Caki2 (cell line): ENCODE measurements at regions not wholly inside any gene's neighbourhood (a gene's known extent, or its start where the extent isn't known, plus 50 kb on each side); places are given as distances from the start of the nearest gene placed in this dataset.
A peak's percentile ranks its signal among the peaks of the same experiment; 100 is the strongest.
"Not testable (repeated sequence)": the region's sequence is repeated elsewhere in the genome, so short reads cannot be mapped to it uniquely, and the experiment has no call there.

ENCODE experiments used
- DNase-seq: peaks from one replicate; pipeline ENCODE4 v3.0.0-alpha.2; 2015; ENCODE audit warnings: low read depth
- in situ Hi-C: cut with HindIII; loops from 2 replicates; pipeline ENCODE4 v1.10.0; 2016; ENCODE audit warnings: low sequenced_read_pairs, low pct_unique_long_range_greater_than_20kb, mixed read lengths

DNA sequence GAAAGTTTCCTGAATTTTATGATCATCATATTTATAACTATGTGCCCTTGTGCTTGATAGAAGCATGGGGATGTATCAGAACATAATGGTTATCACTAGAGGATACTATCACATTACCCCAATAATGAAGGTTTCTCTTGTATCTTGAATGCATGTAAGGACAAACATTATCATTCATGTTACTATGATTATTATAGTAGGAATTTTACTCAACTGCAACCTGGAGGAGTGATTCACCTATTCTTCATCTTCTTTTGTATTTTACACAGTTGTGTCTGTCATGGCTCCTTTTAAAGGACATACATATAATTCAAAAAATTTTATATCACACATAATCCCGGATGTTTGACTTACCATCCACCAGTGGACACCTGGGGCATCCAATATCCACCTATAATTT is 143.8 kb upstream of the TMPRSS15 start:
- DNase-seq: no peak
- in situ Hi-C loops: no loop called here

DNA sequence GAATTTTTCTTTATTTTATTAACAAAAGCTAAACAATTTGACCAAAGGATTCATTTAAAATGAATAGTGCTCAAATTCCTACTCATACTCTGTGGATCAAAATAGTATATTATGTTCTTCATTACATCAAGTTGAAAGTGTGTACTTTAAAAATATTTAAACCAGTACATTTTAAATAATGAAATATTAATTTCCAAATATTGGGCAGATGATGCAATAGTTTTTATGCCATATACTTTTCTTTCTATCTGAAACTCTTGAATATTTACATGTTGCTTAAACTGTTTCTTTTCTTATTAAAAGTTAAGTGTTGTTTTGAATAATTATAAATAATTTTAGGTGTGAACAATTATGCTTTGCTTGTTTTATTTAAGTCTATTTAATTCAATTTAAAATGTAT is 144.7 kb upstream of the TMPRSS15 start:
- in situ Hi-C loops: no loop called here
- no peak for DNase-seq

GRCh38 chr21:18549214-18549905 is 145.8 kb upstream of the TMPRSS15 start:
- no peak for DNase-seq
- in situ Hi-C loops: no loop called here

GRCh38 chr21:18550361-18550760 is 146.8 kb upstream of the TMPRSS15 start:
- DNase-seq: no peak
- in situ Hi-C loops: no loop called here

DNA sequence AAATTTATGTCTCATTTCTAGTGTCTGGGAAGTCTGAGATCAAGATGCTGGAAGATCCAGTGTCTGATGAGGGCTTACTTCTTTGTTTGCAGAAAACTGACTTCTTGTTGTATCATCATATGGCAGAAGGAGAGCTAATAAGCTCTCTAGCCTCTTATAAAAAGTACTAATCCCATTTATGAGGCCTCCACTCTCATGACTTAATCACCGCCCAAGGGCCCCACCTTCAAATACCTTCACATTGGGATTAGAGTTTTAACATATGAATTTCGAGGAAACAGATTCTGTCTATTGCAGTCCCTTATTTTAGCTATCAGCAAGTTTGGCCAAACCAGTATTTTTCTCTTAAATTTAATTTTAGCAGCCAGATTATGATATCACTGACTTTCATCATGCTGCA is 150.2 kb upstream of the TMPRSS15 start:
- in situ Hi-C loops: no loop called here

DNA sequence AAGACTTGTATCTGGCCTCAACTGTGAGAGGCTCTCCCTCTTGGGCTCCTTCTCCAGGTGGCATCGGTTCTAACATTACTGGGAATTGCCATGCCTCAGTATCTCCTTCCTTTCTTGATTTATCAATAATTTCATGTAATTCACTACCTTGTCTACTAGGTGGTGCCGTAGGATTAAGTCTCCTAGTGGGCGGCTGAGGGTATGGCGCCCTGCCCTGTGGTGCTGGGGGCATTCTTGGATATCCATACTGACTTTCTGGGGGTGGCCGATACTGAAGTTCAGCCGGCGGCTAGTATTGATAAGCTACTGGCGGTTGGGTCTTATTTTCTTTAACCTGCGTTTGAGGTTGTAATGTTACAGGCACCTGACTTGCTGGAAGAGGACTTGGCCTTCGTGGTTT is 164.2 kb upstream of the TMPRSS15 start:
- in situ Hi-C loops, DNase-seq: not testable (repeated sequence)

More for the DNA sequence above, 150.2 kb upstream of the TMPRSS15 start:
- no peak for DNase-seq

DNA sequence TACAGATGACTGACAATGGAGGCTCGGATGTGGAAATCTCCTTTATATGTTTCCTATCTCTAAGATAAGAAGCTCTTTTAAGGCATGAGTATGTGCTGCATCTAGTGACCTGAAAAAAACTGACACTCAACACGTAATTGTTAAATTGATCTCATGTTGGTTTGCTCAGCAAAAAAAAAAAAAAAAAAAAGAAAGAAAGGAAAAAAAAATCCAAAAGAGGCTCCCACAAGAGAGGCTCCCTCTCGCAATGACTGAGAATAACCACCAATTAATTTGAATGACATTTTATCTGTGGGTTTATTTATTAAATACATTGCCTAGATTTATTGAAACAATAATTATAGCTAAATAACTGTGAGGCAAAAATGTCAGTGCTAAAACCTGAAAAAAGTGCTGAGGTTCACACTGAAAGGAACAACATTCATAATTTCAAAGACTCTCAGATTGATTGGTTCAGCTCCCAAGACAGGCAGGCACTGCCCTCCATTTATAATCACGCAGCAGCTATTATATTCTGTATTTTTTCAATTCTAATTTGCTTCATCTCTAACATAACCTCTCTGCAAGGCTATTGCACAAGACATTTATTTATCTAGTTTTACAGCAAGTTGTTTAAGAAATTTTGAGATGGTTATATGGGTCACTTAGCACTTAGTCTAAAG is 184.5 kb upstream of the TMPRSS15 start:
- no peak for DNase-seq
- in situ Hi-C loops: no loop called here

- DNase-seq: no peak
- in situ Hi-C loops: no loop called here
Observed at GRCh38 chr21:18601146-18601545, 197.6 kb upstream of the TMPRSS15 start.

GRCh38 chr21:18602711-18603110 is 199.1 kb upstream of the TMPRSS15 start:
- in situ Hi-C loops: no loop called here

DNA sequence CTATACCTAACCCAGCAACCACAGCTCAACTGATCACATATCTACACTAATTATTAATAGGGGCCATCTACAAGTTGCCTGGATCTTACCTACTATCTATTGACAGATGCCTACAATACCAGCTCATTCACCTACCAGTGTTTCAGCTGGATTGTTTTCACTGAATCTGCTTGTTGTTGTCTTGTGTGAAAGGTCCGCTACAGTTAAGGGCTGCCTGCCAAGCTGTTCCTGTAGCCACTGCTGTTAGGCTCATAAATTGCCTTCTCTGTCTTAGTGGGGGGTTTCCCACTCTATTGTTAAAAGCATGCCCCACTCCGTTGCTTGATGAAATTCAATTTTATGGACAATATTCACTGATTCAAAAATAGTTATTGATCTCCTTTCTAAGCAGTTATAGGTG is 199.7 kb upstream of the TMPRSS15 start:
- no peak for DNase-seq
- in situ Hi-C loops: no loop called here

More at GRCh38 chr21:18602711-18603110, 199.1 kb upstream of the TMPRSS15 start:
- no peak for DNase-seq

DNA sequence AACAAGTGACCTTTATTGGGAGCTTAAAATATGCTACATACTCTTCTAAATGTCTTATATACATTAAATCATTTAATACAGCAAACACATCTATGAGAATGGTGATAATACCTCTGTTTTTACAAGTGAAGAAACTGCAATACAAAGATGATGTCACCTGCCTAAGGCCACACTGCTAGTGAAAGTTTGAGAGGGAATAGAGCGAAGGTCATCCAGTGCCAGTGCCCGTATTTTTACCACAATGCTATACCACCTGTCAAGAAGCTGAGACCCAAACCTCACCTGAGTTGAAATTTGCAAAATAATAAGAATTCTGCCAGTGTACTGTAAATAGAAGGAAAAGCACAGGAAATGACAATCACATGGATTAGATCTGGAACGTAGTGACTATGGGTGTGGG is 200.4 kb upstream of the TMPRSS15 start:
- in situ Hi-C loops: no loop called here

DNA sequence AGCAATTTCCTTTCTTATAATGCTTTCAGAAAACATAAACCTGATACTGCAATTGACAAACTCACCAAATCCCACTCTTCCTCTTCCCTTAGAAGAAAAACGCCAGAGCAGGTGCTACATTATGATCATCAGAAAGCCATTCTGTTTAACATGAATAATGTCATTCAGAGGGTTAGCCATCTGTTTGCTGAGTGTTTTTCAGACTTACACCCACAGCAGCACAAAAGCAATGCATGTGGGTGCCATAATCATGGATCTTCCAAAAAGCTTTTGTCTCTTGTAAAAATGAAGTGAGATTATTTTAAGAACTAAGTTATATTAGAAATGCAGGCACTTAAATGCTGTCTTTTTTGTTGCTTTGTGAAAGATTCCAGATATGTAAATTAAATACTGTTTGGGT is 204.6 kb upstream of the TMPRSS15 start:
- in situ Hi-C loops: no loop called here
- no peak for DNase-seq

More for the DNA sequence above, 200.4 kb upstream of the TMPRSS15 start:
- DNase-seq: no peak

- in situ Hi-C loops: no loop called here
- DNase-seq: no peak
Observed at GRCh38 chr21:18614303-18614702, 210.7 kb upstream of the TMPRSS15 start.

DNA sequence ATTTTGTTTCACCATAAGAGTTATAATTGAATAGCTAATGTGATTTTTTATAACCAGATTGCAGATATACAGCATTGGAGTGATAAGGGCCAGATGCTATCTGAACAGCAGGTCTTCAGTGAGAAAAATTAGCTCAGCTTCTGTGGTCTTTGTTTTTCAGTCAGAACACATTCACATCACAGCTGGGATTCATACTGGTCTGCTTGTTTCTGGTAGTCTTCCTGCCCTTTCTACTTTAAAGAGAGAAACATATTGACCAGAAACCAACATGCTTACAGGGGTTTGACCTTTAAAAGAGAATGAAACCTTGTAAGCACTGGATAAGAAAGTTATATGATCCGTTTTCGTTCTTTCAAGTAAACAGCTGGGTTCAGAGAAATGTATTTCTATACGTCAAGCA is 213.7 kb upstream of the TMPRSS15 start:
- in situ Hi-C loops: no loop called here
- DNase-seq: no peak

GRCh38 chr21:18620436-18620835 is 216.9 kb upstream of the TMPRSS15 start:
- in situ Hi-C loops: no loop called here
- DNase-seq: no peak

GRCh38 chr21:18622383-18622782 is 218.8 kb upstream of the TMPRSS15 start:
- in situ Hi-C loops: no loop called here
- no peak for DNase-seq

- peak; percentile 7 for DNase-seq
- in situ Hi-C loops: no loop called here
Observed at GRCh38 chr21:18630446-18630845, 226.9 kb upstream of the TMPRSS15 start.

DNA sequence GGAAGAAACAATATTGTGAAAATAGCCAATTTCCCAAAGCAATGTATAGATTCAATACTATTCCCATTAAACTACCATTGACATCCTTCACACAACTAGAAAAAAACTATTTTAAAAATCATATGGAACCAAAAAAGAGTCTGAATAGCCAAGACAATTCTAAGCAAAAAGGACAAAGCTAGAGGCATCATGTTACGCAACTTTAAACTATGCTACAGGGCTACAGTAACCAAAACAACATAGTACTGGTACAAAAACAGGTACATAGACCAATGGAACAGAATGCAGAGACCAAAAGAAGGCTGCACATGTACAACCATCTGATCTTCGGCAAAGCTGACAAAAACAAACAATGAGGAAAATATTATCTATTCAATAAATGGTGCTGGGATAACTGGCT is 233.3 kb upstream of the TMPRSS15 start:
- in situ Hi-C loops: no loop called here
- DNase-seq: no peak

DNA sequence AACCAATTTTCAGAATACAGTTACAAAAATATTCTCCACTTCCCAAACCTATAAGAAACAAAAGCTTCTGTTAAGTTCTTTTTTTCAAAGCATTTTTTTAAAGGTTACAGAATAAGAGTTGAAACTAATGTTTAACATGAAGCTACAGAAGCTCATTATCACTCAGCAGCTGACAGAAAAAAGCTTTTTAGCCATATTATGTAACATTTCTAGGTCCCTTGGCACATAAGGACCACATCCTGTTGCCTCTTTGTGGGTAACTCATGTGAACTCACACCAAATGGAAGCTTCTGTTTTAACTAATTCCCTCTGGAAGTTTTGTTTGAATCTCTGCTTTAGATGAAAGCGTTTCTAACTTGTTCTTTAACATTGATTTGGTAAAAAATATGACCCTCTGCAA is 242.5 kb upstream of the TMPRSS15 start:
- in situ Hi-C loops: no loop called here
- no peak for DNase-seq

DNA sequence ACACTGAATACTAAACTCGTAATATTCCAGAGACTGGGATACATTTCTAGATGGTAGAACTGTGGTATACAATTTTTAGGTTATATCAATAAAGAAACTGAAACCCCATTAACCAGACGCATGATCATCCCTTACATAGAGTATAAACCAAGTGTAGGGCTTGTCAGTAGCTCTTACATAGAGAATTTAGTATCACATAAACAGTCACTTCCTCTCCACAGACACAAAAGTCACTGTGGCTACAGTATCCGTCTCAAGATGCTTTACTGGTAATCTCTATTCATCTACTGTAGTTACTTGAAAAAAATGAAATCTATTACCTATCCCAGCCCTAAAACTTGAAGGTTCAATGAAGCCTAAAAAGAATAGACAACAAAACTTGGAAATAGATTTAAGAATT is 252.3 kb upstream of the TMPRSS15 start:
- in situ Hi-C loops: no loop called here

More for the DNA sequence above, 252.3 kb upstream of the TMPRSS15 start:
- no peak for DNase-seq
